Transverse colon (tissue), 4 donors: ENCODE measurements at regions not wholly inside any gene's neighbourhood (a gene's known extent, or its start where the extent isn't known, plus 50 kb on each side); places are given as distances from the start of the nearest gene placed in this dataset.
"Not testable (repeated sequence)": the region's sequence is repeated elsewhere in the genome, so short reads cannot be mapped to it uniquely, and the experiment has no call there.

Source experiments
- DNase-seq: peaks from one replicate; pipeline ENCODE4 v3.0.0-alpha.2; 2019
- H3K27ac ChIP-seq, 4 donors: fragments of 200-600 bp; sonication (generic); 2 replicates each; pipeline ENCODE4 v1.5.1; 2016 to 2018; ENCODE audit warnings: inconsistent platforms in 4 of 4
- H3K27me3 ChIP-seq: fragments of 200-600 bp; sonication (generic); 2 replicates; pipeline ENCODE4 v1.5.1; 2017; ENCODE audit warnings: inconsistent platforms
- H3K36me3 ChIP-seq, 4 donors: fragments of 200-600 bp; sonication (generic); 2 replicates each; pipeline ENCODE4 v1.5.1; 2017 to 2019; ENCODE audit warnings: inconsistent platforms in 4 of 4
- H3K4me1 ChIP-seq, 4 donors: fragments of 200-600 bp; sonication (generic); 2 replicates each; pipeline ENCODE4 v1.5.1; 2017 to 2020; ENCODE audit warnings: inconsistent platforms in 4 of 4
- H3K4me3 ChIP-seq, 4 donors: fragments of 200-600 bp; sonication (generic); 1 replicate in 1 of 4; 2 replicates in 3 of 4; pipeline versions ENCODE4 v1.5.1 to v1.6.1; 2017 to 2019; ENCODE audit warnings: inconsistent platforms in 4 of 4
- H3K9me3 ChIP-seq, 2 donors: fragments of 200-600 bp; sonication (generic); 2 replicates each; pipeline ENCODE4 v1.5.1; 2017 to 2019; ENCODE audit warnings: inconsistent platforms in 2 of 2
- CTCF ChIP-seq, 5 experiments: fragments of 200-600 bp in 3 of 5; fragments of 450-650 bp in 2 of 5; sonication (generic) in 3 of 5; IDR thresholded peaks; 1 replicate in 2 of 5; 2 replicates in 3 of 5; pipeline ENCODE4 v1.5.1; 2016 to 2017; ENCODE audit warnings: antibody characterized with exemption in 5 of 5, inconsistent platforms in 3 of 5, mild to moderate bottlenecking in 2 of 5, moderate library complexity in 1 of 5
- EP300 ChIP-seq: sonication (generic); formaldehyde crosslinking; IDR thresholded peaks from one replicate; pipeline ENCODE4 v1.6.1; 2017; ENCODE audit warnings: antibody characterized with exemption, low read depth
- POLR2A ChIP-seq: fragments of 450-650 bp; IDR thresholded peaks from one replicate; pipeline ENCODE4 v1.6.1; 2016; ENCODE audit warnings: antibody characterized with exemption, mild to moderate bottlenecking, moderate library complexity
- POLR2AphosphoS5 ChIP-seq, 3 donors: sonication (generic); formaldehyde crosslinking; IDR thresholded peaks; one replicate each; pipeline ENCODE4 v1.6.1; 2016; ENCODE audit warnings: antibody characterized with exemption in 3 of 3
- WGBS, 2 donors: methylation state at CpG; one replicate each; pipeline ENCODE4 v1.1.5; 2018; ENCODE audit warnings: low coverage in 1 of 2; 5-methylcytosine and 5-hydroxymethylcytosine counted together
- in situ Hi-C, 4 donors: fragments of 200-750 bp; cut with MboI; loops; one replicate each; pipeline versions ENCODE4 v1.15.0 to v1.15.1; 2017; ENCODE audit warnings: low sequenced_read_pairs in 3 of 4, low pct_ligation_motif_present in 1 of 4, low pct_unique_long_range_greater_than_20kb in 1 of 4
- intact Hi-C: fragments of 100-400 bp; cut with DNase I; formaldehyde crosslinking; loops from one replicate; pipeline ENCODE4 v1.15.1; 2023; ENCODE audit warnings: low total_unique reads

GRCh38 chr7:67338545-67338944 lies 341.9 kb downstream of the TYW1 start:
- H3K9me3 ChIP-seq, H3K4me1 ChIP-seq, H3K27ac ChIP-seq, H3K4me3 ChIP-seq, intact Hi-C loops, H3K36me3 ChIP-seq, in situ Hi-C loops, H3K27me3 ChIP-seq, DNase-seq: not testable (repeated sequence)

GRCh38 chr7:67341153-67341768 lies 344.6 kb downstream of the TYW1 start:
- no peak for DNase-seq
- no peaks in the 10 kb centered on the region for H3K9me3 ChIP-seq
- peaks cover 0 to 6% (median 0%) of the 10 kb centered on the region in 4 donors for H3K36me3 ChIP-seq
- H3K4me1 ChIP-seq, result no peaks in the 10 kb centered on the region
- 88 to 90% methylated on average over 5 to 10 of the region's 10 CpGs for WGBS, 2 donors
- TF ChIP-seq POLR2AphosphoS5 (IDR thresholded peaks at IDR 0.05) (no peak), POLR2A (no peak), EP300 (no peak), CTCF (IDR thresholded peaks at IDR 0.05) (no peak)
- H3K27me3 ChIP-seq, result no peaks in the 10 kb centered on the region
- in situ Hi-C loops (no loop called here), intact Hi-C loops (no loop called here)
- H3K27ac ChIP-seq, result no peak overlapping the region
- no peak overlapping the region for H3K4me3 ChIP-seq

GRCh38 chr7:67343114-67343513 lies 346.5 kb downstream of the TYW1 start:
- no peak overlapping the region for H3K4me3 ChIP-seq
- no peak for DNase-seq
- H3K27me3 ChIP-seq, result no peaks in the 10 kb centered on the region
- intact Hi-C loops, result no loop called here
- no peaks in the 10 kb centered on the region for H3K9me3 ChIP-seq
- in situ Hi-C loops, result no loop called here
- TF ChIP-seq CTCF (IDR thresholded peaks at IDR 0.05), result no peak
- no peak for TF ChIP-seq EP300
- TF ChIP-seq POLR2A, result no peak
- TF ChIP-seq POLR2AphosphoS5 (IDR thresholded peaks at IDR 0.05), result no peak
- 91% methylated on average over 3 of the region's 3 CpGs; no CpG with 5 or more reads in 1 of the 2 donors for WGBS, 2 donors
- H3K4me1 ChIP-seq, result no peaks in the 10 kb centered on the region
- H3K36me3 ChIP-seq, result peaks cover 0 to 6% (median 0%) of the 10 kb centered on the region in 4 donors
- H3K27ac ChIP-seq, result no peak overlapping the region

- no peaks in the 10 kb centered on the region for H3K27me3 ChIP-seq
- H3K36me3 ChIP-seq, result peaks cover 0 to 6% (median 0%) of the 10 kb centered on the region in 4 donors
- DNase-seq, result no peak
- TF ChIP-seq CTCF (IDR thresholded peaks at IDR 0.05), result no peak
- TF ChIP-seq POLR2A, result no peak
- no peak for TF ChIP-seq EP300
- no peak for TF ChIP-seq POLR2AphosphoS5 (IDR thresholded peaks at IDR 0.05)
- H3K4me1 ChIP-seq, result no peaks in the 10 kb centered on the region
- no peaks in the 10 kb centered on the region for H3K9me3 ChIP-seq
- in situ Hi-C loops (no loop called here), intact Hi-C loops (no loop called here)
- H3K4me3 ChIP-seq, result no peak overlapping the region
- no peak overlapping the region for H3K27ac ChIP-seq
- WGBS, 2 donors, result 71 to 80% methylated on average over 1 to 5 of the region's 5 CpGs
Observed at GRCh38 chr7:67343572-67343971, 346.9 kb downstream of the TYW1 start.

- H3K9me3 ChIP-seq, result no peaks in the 10 kb centered on the region
- no peak for DNase-seq
- intact Hi-C loops (no loop called here), in situ Hi-C loops (no loop called here)
- no peaks in the 10 kb centered on the region for H3K4me1 ChIP-seq
- no peaks in the 10 kb centered on the region for H3K27me3 ChIP-seq
- WGBS, 2 donors, result 65 to 78% methylated on average over 2 to 3 of the region's 3 CpGs
- peaks cover 0 to 1% (median 0%) of the 10 kb centered on the region in 4 donors for H3K36me3 ChIP-seq
- no peak overlapping the region for H3K27ac ChIP-seq
- TF ChIP-seq POLR2AphosphoS5 (IDR thresholded peaks at IDR 0.05) (no peak), POLR2A (no peak), CTCF (IDR thresholded peaks at IDR 0.05) (no peak), EP300 (no peak)
- H3K4me3 ChIP-seq, result no peak overlapping the region
Observed at GRCh38 chr7:67344481-67345193, 348.0 kb downstream of the TYW1 start.
